ENCODE measurements at regions not wholly inside any gene's neighbourhood (a gene's known extent, or its start where the extent isn't known, plus 50 kb on each side); places are given as distances from the start of the nearest gene placed in this dataset.

- DNase-seq, result no peak
Observed at GRCh38 chr9:20111173-20111843, 322.5 kb upstream of the SLC24A2 start.

More at GRCh38 chr9:20111173-20111843, 322.5 kb upstream of the SLC24A2 start:
- Histone ChIP-seq H3K4me3 (ENCODE audit: control extremely low read depth in 1 of 5, extremely low read depth in 1 of 5, insufficient read depth in 1 of 5, low read depth in 2 of 5, low read length in 4 of 5) (no peak overlapping the region), H4K20me1 (ENCODE audit: control insufficient read depth, insufficient read depth, low read length, poor library complexity, severe bottlenecking) (no peaks in the 10 kb centered on the region), H2AFZ (ENCODE audit: insufficient read depth, low read depth, low read length, poor library complexity, severe bottlenecking) (no peak overlapping the region), H3K9ac (ENCODE audit: low read length) (no peak overlapping the region), H3K36me3 (replicated peaks in 1 of 2; ENCODE audit: control extremely low read depth in 1 of 2, control insufficient read depth in 1 of 2, extremely low read depth in 1 of 2, insufficient read depth in 2 of 2, low read length in 1 of 2) (no peaks in the 10 kb centered on the region), H3K9me3 (ENCODE audit: control extremely low read depth in 1 of 3, control insufficient read depth in 2 of 3, insufficient read depth in 1 of 3, low read length in 2 of 3) (peaks cover 0 to 12% (median 0%) of the 10 kb centered on the region in 3 donors), H3K27ac (ENCODE audit: low read length in 2 of 2) (no peak overlapping the region), H3K4me2 (replicated peaks; ENCODE audit: low read depth, low read length, poor library complexity, severe bottlenecking) (no peak overlapping the region), H3K4me1 (ENCODE audit: control insufficient read depth in 2 of 2, insufficient read depth in 2 of 2, low read length in 2 of 2) (no peaks in the 10 kb centered on the region), H3K79me2 (ENCODE audit: control insufficient read depth, insufficient read depth, low read length) (no peaks in the 10 kb centered on the region), H3K27me3 (replicated peaks in 1 of 4; ENCODE audit: control extremely low read depth in 1 of 4, control insufficient read depth in 3 of 4, insufficient read depth in 4 of 4, low read length in 3 of 4) (no peaks in the 10 kb centered on the region)
- ATAC-seq (ENCODE audit: low read depth), result no peak
- CTCF ChIA-PET, result no interaction called here
- Mint-ChIP-seq H3K4me1 (no peaks in the 10 kb centered on the region), H3K4me3 (no peak overlapping the region), H3K9me3 (ENCODE audit: insufficient read depth) (peaks cover 10% of the 10 kb centered on the region), H3K27me3 (no peaks in the 10 kb centered on the region), H3K27ac (no peak overlapping the region)
- POLR2A ChIA-PET, result no interaction called here
- TF ChIP-seq CTCF (IDR thresholded peaks at IDR 0.05) (no peak), EZH2 (IDR thresholded peaks at IDR 0.05; ENCODE audit: borderline replicate concordance, insufficient read depth, low read depth, low read length, poor library complexity, severe bottlenecking) (no peak)
- no CpG with 5 or more reads among the region's 3 CpGs for WGBS (ENCODE audit: insufficient coverage)
- intact Hi-C loops (cut with micrococcal nuclease), result no loop called here

All from B cell (primary cell).